Non-pigmented ciliary epithelial cell (primary cell): ENCODE measurements at regions not wholly inside any gene's neighbourhood (a gene's known extent, or its start where the extent isn't known, plus 50 kb on each side); places are given as distances from the start of the nearest gene placed in this dataset.

Experiments used
- DNase-seq: peaks from one replicate; pipeline ENCODE4 v3.0.0-alpha.2; 2010; ENCODE audit warnings: low read depth

GRCh38 chr1:57722285-57722978 is 298.6 kb upstream of the DAB1 start:
- DNase-seq = no peak

DNA sequence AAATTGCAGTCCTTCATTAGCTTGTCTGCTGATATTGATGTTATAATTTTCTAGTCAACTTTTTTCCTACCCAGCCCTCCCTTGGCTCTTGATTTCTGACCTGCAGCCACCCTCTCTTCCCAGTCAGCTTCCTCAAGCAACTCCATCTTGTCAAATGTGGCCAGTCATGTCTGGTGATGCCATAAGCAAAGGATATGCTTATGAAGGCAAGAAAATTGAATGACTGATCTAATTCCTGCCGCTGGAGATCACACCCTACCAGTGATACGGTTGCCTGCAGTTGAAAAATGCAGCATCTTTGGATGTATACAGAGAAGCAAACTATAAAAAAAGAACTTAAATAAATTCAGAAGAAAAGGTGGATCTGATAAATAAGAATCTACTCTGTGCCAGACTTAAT is 297.1 kb upstream of the DAB1 start:
- DNase-seq = no peak

GRCh38 chr1:57719274-57719673 is 295.4 kb upstream of the DAB1 start:
- no peak for DNase-seq

DNA sequence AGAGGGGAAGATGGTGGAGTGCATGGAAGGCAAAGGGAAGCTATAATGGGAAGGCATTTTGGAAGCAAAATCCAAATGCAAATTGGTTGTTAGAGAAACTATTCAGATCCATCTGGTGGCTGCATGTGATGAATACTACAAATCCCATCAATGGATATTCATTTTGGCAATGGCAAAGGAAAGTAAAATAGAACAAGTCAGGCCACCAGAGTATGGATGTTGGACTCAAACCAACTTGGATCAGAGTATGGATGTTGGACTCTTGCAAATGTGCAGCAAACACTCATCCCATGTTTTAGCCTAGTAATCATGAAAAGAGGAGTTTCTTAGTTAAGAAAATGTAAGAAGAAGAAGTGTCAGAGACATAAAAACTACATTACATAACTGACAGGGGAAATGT is 289.6 kb upstream of the DAB1 start:
- DNase-seq = no peak

- no peak for DNase-seq
These were observed 289.0 kb upstream of the DAB1 start for GRCh38 chr1:57712846-57713245.

- DNase-seq = no peak
These were observed 287.5 kb upstream of the DAB1 start for GRCh38 chr1:57711326-57711725.

DNA sequence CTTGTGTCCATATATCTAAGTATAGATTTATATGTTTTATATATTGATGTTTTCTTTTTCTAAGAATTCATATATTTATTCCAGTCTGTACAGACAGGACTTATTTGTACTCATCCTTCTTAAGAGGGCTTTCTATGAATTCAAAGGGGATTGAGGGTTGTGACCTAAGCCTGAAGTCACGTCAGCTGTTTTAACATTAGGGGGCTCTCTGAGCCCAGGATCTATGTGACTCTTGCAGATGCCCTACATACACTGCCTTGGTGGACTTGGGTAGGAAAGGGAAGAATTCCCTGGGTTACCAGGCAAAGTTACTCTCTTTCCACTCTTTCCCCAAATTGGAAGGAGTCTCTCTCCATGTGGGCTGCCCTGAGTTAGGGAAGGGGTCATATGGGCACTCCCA is 283.8 kb upstream of the DAB1 start:
- no peak for DNase-seq

DNA sequence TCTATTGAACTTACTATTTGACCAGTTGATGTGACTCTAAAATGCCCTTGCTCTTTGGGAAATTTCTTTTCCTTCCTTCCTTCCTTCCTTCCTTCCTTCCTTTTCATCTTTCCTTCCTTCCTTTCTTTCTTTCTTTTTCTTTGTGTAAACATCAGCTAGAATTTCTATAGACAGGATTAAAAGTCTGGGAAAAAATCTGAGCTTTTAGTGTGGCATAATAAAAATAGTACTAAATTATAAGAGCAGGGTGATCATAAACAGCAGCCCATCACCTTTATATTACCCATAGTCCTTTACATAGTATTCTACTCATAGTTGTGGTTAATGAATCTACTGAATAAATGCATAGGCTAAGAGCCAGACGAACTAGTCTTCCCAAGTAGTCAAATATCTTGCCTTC is 281.0 kb upstream of the DAB1 start:
- no peak for DNase-seq

- no peak for DNase-seq
These were observed 280.4 kb upstream of the DAB1 start for GRCh38 chr1:57704231-57704630.

DNA sequence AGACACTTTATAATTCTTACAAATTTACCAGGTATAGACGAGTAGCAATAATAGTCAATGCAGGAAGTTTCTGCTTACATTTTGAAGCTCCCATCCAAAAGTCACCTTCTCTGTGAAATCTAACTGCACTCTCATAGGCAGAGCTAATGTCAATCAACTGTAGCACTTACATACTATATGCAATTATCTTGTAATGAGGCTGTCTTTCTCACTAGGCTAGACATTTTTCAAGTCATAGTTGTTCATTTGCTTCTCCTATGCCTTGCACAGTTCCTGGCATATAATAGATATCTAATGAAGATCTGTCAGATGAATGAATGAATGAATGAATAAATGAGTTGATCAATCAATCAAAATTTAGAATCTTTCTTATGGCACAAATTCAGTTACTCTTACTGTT is 273.0 kb upstream of the DAB1 start:
- DNase-seq = no peak

GRCh38 chr1:57696043-57696442 is 272.2 kb upstream of the DAB1 start:
- DNase-seq = no peak

- DNase-seq = no peak
These were observed 262.4 kb upstream of the DAB1 start for GRCh38 chr1:57686306-57686705.

GRCh38 chr1:57683037-57683942 is 259.4 kb upstream of the DAB1 start:
- no peak for DNase-seq

DNA sequence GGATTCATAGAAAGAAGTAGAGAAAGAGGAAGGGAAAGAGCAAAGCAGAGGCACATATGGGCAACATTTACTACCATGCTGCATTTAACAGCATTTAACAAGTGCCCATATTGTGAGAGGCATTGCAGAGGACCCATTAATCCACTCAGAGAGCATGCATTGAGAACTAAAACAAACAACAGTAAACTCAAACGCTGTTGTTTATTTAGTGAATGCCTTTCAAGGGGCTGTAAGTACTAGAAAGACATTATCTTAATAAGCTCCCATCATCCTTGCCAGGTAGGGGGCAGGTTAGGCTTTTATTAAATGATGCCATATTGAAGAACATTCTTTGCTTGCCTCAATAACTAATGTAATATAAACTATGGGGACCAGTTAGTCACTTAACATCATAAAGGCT is 254.3 kb upstream of the DAB1 start:
- DNase-seq = no peak

GRCh38 chr1:57675776-57676175 is 251.9 kb upstream of the DAB1 start:
- no peak for DNase-seq

GRCh38 chr1:57674801-57675200 is 250.9 kb upstream of the DAB1 start:
- DNase-seq = no peak

GRCh38 chr1:57672346-57673140 is 248.7 kb upstream of the DAB1 start:
- no peak for DNase-seq

GRCh38 chr1:57671750-57672149 is 247.9 kb upstream of the DAB1 start:
- DNase-seq = no peak

- no peak for DNase-seq
These were observed 235.9 kb upstream of the DAB1 start for GRCh38 chr1:57659804-57660203.

DNA sequence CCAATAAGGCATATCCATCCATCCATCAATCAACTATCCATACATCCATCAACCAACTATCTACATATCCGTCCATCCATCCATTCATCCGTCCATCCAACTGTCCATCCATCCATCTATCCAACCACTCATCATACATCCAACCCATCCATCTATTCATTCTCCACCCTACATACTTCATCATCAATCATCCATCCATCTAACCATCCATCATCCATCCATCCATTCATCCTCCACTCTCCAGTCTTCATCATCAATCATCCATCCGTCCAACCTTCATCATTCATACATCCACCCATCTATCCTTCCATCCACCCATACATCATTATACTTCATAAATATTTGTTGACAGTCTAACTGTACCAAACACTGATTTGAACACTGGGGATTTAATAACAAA is 231.3 kb upstream of the DAB1 start:
- DNase-seq = no peak

DNA sequence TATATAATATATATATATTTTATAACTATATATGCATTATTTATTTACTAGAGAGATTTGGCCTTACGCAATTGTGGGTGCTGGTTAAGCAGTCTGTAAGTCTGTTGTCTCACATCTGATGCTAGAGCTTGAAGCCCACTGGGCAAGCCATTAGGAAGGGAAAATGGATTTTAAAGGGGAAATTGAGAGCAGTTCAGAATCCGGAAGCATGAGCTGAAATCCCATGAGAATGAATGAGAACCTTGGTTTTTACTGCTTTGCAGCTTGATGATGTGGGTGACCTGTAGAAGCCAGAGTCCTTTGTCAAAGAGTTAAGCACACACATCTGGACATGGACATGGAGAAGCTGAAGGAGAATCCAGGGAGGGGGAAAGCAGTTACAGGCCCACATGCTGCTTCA is 220.8 kb upstream of the DAB1 start:
- DNase-seq = no peak

DNA sequence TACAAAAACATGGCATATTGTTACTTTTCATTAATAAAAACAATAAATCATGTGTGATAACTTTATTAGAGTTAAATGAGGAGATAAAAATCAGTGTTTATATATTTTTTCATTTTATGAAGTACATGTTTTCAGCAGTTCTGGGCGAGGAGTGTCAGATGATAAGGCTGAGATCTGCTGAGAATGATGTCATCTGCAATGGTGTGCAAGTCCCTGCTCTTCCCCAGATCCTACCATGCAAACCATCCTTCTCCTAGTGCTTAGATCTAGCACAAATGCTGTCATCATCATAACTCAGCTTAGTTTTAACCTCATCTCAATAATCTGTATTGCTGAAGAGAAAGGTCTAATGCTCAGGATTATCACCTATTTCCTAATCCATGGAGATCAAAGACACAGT is 214.4 kb upstream of the DAB1 start:
- DNase-seq = no peak

- peak; percentile 23 for DNase-seq
These were observed 213.3 kb upstream of the DAB1 start for GRCh38 chr1:57637155-57637554.
